OCI-LY3 (cell line): ENCODE measurements at regions not wholly inside any gene's neighbourhood (a gene's known extent, or its start where the extent isn't known, plus 50 kb on each side); places are given as distances from the start of the nearest gene placed in this dataset.

Experiments
- CTCF ChIP-seq: fragments of 200-600, 300-600 bp; sonication (generic); IDR thresholded peaks from 2 replicates; pipeline ENCODE4 v1.5.1; 2014; ENCODE audit warnings: antibody characterized with exemption, low read length, low read depth
- EZH2phosphoT487 ChIP-seq: fragments of 200-600 bp; shearing (Covaris generic); IDR thresholded peaks from 2 replicates; pipeline ENCODE4 v1.6.1; 2018; ENCODE audit warnings: antibody characterized with exemption, mixed run types, low read depth

GRCh38 chr10:107718864-107719263 lies 554.4 kb upstream of the SORCS1 start:
- TF ChIP-seq CTCF (no peak), EZH2phosphoT487 (no peak)
